M059J (cell line): ENCODE measurements at regions not wholly inside any gene's neighbourhood (a gene's known extent, or its start where the extent isn't known, plus 50 kb on each side); places are given as distances from the start of the nearest gene placed in this dataset.

Source experiments
- DNase-seq: peaks from one replicate; pipeline ENCODE4 v3.0.0-alpha.2; 2012; ENCODE audit warnings: low read depth

DNA sequence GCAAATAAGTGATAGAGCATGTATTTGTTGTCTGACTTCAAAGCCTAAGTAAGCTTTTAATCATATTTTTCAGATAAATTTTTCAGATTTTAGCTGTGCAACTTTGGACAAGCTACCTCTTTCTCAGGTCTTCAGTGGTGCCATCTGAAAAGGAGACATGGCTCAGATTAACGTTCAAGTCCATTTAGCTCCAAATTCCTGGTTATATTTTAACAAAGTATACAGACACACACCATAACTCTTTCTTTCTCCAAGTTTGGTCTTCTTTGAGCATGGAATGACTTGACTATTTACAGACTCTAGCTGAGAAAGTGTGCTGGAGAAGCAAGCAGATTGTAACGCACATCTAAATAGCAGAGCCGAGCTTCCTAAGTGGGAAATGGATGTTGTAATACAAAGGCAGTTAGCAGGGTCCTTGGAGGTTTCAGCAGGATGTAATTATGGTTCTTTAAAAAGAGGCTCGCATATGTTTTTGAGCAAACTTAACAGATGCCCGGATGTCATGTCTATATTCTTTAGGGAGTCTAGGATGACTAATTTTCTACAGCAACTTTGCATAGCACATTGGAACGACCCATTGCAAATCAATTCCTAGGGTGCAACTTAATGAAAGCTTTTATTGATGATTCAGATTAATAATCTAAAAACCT lies 128.1 kb upstream of the E2F8 start:
- DNase-seq = no peak

DNA sequence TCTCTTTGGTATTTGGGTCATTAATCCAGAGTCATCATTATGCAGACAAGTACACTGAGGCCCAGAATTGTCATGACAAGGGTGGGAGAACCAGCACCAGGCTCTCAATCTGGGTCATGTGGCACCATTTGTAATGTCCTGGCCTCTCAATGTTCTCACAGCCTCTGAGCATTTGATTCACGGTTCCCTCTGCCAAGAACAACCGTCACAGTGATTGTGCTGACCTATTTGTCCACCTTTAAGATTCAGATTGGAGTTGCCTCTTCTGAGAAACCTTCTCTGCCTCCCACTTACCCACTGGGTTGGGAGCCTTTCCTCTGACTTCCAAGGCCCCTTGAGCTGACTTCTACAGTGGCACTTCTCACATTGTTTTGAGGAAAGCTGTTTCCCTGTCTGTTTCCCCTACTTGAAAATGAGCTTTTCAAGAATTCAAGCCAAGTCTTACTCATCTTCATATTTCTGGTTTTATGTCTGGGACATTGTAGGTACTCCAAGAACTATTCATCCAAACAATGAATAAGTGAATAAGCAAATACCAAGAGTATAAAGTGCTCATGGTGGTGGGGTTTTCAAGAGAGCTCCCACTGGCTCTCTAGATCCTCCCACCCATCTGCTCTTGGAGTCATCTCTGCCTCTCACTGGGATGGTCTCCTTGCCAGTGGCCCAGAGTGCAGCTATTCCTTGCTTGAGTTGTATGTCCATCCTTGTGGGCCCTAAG lies 126.4 kb upstream of the E2F8 start:
- peak; percentile 37 for DNase-seq

GRCh38 chr11:19365743-19366410 lies 125.1 kb upstream of the E2F8 start:
- no peak for DNase-seq

DNA sequence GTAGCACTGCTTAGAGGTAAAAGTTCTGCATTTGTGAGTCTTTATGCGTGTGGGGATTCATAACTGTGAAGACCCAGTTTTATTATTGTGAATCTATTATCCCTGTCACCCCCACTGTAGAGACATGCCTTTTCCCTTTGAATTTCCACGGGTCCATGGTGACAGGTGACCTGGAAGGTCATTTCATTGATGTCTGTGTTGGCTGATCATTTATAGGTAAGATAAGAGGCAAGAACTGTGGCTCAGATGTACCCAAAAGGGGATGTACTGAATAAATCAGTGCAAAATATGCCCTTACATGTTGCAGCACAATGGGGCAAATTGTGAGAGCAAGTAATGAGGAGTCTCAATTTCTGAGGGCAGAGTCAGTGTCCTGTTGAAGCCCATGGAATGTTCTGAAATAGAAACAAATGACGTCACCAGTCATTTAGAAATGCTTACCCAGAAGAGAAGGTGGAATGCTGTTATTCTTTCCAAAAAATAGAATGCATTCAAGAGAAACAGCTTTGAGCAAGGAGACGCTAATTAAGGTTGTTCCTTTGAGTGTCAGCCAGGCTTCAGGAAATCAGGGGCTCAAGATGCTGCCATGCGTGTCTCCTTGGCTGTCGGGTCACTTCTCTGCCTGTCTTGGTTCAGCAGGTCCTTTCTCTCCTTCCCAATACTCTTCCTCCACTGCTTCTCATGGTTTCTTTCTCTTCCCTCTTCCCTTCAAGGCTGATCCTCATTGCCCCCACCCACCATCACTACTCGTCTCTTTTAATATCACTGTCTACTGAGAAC lies 118.7 kb upstream of the E2F8 start:
- no peak for DNase-seq

DNA sequence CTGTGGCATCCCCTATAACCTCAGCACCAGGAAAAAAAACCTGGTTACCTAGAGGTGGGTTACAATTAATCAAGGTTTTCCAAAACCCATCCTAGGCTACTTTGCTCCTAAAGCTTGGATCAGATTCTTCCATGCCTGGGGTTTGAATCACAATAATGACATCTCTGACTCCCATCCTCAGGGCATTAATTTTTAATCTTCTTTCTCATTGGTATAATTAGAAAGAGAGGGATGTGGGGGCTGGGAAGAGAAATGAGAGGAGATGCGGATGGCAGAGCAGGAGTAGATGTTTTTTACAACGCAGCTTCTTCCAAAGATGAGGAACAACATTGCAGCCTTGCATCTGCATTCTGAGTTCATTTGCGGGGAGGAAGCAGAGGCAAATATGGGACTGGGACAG lies 117.2 kb upstream of the E2F8 start:
- no peak for DNase-seq

GRCh38 chr11:19355601-19356000 lies 114.9 kb upstream of the E2F8 start:
- no peak for DNase-seq

- no peak for DNase-seq
Observed at GRCh38 chr11:19353287-19353850, 112.6 kb upstream of the E2F8 start.

DNA sequence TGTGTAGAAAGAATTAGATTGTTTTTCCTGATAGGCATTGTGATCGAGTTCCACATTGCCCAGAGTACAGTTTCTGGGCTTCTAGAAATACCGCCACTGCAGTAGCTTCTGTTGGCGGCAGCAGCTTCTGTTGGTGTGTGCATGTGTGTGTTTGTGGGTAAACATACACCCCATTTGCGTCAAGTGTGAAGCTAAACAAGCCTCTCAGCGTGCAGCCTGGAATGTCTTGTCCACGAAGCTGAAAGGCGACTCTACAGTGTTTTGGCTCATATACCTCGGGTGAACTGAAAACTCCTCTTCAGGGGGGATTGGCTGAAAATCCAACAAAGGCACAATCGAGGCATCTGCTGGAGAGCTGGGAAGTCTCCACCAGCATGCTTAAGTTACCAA lies 112.0 kb upstream of the E2F8 start:
- no peak for DNase-seq

- DNase-seq = no peak
Observed at GRCh38 chr11:19352072-19352770, 111.5 kb upstream of the E2F8 start.

DNA sequence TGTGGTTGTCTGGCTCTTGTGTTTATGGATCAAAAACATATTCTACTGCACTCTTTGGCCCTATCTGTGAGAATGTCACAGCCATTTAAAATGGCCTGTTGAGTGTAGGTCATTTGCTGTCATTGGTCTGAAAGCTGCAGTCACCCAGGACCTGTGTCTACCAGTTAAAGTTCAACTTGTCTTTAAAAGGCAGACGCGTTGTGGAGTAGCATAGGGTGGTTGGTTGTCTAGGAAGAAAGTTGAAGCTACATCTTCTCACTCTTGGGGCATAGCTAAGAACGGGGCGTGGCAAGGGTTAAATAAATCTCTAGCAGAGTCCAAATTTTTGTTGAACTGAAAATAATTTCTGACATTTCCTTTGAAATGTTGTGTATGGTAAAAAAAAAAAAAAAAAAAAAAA lies 110.7 kb upstream of the E2F8 start:
- no peak for DNase-seq

DNA sequence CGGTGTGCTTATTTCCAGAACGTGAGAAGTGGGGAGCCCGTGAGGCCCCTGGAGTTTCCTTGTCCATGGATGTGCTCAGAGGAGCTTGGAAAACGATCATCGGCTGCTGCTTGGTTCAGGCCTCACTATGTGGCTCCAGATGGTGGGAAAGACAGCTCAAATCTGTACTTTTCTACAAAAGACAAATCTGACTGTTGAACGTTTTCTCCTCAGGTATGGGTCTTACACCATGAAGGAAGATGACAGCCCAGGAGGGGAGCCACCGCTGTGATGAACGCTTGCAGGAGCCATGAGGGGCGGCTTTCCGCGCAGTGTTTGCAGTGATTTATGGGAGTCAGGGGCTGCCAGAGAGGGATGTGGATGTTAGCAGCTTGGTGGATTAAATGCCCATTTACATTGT lies 109.4 kb upstream of the E2F8 start:
- DNase-seq = no peak

GRCh38 chr11:19349340-19350025 lies 108.7 kb upstream of the E2F8 start:
- DNase-seq = peak; percentile 30

DNA sequence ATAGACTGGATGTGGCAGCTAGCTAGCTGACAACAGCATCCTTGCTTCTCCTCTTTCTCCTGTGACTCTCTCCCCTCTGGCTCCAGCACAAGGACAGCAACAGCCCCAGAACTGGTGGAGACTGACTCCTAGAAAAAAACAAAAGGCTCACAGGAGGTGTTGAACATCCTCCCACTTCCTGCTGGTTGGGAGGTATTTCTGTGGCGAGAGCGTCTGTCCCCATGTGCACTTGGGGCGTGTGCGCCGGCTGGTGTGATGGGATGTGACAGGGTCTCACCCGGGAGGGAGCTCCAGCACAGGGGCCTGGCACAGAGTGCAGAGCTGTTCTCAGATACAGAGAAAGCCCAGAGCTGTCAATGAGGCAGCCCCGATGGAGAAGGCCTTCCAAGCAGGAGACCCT lies 107.2 kb upstream of the E2F8 start:
- no peak for DNase-seq

DNA sequence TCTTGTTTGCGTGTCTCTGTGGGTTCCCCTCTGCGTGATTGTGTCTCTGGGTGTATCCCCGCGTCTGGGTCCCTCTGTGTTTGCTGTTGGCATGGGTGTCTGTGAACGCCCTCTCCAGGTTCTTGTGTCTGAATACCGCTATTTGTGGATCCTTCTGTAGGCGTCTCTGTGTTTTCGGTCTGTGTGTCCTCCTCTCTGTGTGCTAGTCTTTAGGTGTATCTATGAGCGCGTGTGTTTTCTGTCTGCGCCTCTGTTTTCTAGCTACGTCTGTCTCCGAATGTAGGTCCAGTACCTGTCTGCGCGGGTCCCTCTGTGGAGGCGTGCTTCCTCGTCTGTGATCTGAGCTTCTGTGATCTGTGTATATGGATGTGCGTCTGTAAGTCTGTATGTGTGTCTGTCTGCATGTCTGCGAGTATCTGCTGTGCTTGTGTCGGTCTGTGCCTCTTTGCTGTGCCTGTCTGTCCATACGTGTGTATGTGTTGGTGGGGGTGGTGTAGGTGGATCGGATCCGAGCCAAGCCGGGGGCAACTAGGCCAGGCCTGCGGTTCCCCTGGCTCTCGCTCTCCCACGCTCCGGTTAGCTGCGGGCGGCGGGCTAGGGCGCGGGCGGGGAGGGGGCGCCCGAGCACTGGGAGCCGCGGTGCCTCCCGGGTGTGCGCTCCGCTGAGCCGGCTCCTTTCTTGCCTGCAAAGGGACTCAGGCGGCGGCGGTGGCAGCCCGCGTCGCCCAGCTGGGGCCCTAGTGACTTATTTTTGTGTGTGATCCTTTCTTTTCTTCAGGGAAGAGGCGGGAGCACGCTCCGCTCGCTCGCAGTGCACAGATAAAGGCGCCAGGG lies 105.3 kb upstream of the E2F8 start:
- DNase-seq = peak; percentile 15

GRCh38 chr11:19345519-19345847 lies 104.7 kb upstream of the E2F8 start:
- DNase-seq = peak; percentile 17

- DNase-seq = peak; percentile 58
Observed at GRCh38 chr11:19344661-19345518, 104.1 kb upstream of the E2F8 start.

- DNase-seq = no peak
Observed at GRCh38 chr11:19342036-19342435, 101.3 kb upstream of the E2F8 start.

- no peak for DNase-seq
Observed at GRCh38 chr11:19338375-19338774, 97.6 kb upstream of the E2F8 start.

DNA sequence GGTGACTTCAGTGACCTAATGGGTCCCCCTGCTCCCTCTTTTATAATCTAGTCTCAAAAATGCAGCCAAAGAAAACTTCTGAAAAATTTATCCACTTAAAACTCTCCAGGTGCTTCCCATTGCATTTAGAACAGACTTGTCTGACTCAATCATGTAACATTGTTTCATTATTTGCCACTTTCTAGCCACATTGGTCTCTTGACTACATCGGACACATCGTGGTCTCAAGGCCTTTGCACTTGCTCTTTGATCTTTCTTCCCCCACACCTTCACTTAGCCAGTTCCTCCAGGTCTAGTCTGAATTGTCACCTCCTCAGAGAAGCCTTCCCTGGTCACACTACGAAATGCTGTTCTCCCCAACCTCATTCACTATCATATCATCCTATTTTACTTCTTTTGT lies 97.0 kb upstream of the E2F8 start:
- DNase-seq = no peak
